ENCODE measurements at regions not wholly inside any gene's neighbourhood (a gene's known extent, or its start where the extent isn't known, plus 50 kb on each side); places are given as distances from the start of the nearest gene placed in this dataset.
"Not testable (repeated sequence)": the region's sequence is repeated elsewhere in the genome, so short reads cannot be mapped to it uniquely, and the experiment has no call there.

DNA sequence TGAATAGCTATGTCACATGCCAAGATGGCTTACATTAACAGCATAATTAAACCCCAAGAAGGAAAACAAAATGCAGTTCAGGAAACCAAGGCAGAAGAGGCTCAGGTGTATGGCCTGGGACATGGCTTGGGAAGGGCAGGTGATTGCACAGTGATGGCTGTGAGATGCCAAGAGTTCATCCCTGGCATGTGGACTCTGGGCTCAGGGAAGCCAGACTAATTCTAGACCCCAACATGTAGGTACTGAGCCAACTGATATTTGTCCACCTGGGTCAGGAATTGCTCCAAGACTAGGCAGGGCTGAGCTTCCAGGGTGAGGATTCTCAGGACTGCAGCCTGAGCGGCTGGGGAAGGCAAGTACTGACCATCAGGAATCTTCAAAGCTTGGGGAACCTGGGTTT lies 218.4 kb upstream of the PIK3R1 start:
- intact Hi-C loops (cut with DNase I): no loop called here
- no peak for DNase-seq

DNA sequence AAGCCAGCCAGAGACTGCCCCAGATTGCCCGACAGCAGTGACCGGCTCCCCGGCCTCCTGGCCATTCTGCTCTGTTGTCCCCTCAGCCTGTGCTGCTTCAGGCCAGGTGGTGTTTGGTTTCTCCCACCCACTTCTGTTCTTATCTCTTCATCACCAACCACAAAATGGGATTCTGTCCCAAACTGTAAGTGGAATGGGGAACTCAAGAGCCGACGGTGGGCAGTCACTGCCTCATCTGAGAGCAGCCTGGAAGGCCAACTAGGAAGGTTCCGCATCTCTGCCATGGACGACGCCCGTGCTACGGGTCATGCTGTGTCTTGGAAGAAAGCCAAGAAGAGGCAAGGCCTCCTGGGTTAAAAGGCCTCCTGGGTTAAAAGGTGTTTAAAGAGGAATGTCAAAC lies 219.0 kb upstream of the PIK3R1 start:
- peak in 1 of 10 donors; percentile 74 for DNase-seq
- intact Hi-C loops (cut with DNase I): no loop called here

DNA sequence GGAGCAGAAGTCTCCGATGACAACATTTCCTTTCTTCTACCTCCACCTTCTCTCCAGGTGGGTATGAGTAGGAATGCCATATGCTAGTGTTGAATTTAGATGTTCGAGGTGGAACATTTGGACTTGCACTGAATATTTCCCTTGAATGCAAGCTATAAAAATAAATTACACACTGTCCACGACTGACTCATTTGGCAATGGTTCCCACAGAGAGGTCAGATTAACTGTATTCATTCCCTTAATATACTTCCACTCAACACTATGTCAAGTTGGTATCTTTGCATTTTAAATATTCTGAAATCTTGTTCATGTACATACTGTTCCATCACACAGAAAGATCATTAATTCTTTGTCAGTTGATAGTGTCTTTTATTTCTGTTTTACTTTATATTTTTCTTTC lies 222.6 kb upstream of the PIK3R1 start:
- no peak for DNase-seq
- intact Hi-C loops (cut with DNase I): no loop called here

DNA sequence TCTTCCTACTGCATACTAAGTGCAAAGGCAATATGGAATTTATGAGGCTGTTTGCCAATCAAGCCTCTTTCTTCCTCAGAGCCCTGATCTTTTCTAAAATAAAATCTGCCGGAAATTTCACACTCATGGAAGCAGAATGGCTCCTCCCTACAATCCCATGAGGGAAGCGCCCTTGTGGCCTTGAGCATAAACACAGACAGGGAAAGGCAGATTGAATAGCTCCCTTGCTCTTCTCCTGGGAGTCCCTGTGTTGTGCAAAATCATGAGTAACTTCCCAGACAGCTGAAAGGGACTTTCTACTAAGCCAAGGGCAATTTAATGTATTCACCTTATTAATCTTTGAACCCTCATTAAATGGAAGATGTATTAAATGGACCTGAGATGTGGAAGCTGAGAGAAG lies 226.1 kb upstream of the PIK3R1 start:
- intact Hi-C loops (cut with DNase I): no loop called here
- DNase-seq: no peak

DNA sequence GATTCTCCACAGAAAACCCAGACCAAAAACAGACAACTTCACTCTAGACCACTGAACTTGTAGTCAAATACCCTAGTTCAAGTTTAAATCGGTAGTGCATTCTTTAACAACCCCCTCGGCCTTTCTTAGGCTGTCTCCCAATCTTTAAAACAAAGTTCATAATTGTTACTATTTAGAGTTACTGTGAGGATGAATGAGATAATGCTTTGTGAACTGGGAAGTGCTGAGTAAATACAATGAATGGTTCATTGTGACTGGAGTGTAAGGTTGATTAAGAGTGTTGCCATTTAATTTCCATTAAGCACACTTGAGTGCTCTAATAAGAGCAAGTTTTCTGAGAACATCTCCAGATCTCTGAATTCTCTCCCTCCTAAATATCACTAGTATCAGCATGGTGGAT lies 228.8 kb upstream of the PIK3R1 start:
- intact Hi-C loops (cut with DNase I): no loop called here
- DNase-seq: no peak

DNA sequence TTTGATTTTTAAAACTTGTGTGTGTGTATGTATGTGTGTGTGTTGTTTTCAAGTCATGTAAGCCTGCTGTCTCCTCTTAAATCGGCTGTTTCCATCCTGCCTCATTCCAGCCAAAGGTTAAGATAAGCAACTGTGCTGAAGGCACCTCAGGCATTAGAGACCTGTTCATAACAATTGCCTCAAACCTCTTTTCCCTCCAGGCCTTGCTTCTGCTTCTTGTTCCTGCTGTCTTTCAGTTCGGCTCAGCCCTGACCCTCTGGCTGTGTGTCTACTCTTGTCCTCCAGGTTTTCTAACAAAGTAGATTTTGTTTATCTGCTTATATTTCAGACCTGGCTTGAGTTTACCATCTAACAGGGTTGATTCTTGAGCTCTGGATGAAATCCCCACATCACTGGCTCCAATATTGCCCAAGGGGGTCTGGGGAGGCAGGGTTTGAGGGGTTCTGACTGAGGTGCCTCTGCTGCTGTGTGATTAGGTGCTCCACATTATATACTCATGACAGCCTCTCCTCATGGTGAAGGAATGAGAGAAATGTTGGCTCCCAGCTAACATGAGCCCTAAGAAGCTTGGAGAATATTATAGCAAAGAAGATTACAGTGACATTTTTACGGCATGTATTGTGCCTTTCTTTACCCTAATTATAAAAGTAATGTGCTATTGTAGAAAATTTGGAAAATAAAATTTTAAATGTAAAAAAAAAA lies 229.7 kb upstream of the PIK3R1 start:
- DNase-seq: no peak
- intact Hi-C loops (cut with DNase I): no loop called here

DNA sequence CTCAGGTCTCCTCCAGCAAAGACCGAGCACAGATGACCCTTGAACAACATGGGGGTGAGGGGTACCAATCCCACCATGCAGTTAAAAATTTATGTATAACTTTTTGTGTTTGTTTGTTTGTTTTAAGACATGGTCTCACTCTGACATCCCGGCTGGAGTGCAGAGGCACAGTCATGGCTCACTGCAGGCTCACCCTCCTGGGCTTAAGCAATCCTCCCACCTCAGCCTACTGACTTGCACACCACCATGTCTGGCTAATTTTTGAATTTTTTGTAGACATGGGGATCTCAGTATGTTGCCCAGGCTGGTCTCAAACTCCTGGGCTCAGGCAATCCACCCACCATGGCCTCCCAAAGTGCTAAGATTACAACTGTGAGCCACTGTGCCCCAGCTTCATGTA lies 231.0 kb upstream of the PIK3R1 start:
- intact Hi-C loops (cut with DNase I): no loop called here
- no peak for DNase-seq

DNA sequence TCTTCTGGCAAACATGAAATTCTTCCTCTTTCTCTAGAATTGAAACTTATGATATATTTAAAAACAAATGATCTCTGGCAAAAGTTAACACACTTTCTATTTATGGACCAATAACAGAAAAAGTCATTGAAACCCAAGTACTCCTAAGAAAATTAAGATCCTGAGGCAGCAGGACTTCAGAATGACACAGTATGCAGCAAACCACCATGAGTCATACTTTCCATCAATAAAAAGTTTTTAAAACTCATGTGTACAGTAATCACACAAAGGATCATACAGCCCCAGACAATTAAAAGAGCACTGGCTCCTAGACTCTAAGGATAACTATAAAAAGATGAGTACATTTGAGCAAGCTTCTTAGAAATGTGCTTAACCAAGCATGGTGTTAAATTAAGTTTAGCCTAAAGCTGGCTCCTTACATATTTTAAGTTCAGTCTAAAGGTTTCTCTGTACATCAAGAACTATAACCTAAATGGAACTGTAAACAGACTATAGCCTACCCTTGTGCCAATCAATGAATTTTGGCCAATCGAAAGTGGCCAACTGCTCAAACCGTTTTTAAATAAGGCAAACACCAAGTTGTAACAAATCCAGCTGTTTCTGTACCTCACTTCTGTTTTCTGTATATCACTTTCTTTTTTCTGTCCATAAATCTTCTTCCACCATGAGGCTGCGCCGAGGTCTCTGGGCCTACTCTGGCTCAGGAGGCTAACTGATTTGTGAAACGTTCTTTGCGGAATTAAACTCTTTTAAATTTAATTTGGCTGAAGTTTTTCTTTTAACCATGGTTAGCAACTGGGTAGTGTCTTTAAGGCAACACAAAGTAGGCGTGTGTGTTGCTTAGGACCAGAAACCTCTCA lies 232.1 kb upstream of the PIK3R1 start:
- intact Hi-C loops (cut with DNase I): no loop called here
- DNase-seq: no peak

DNA sequence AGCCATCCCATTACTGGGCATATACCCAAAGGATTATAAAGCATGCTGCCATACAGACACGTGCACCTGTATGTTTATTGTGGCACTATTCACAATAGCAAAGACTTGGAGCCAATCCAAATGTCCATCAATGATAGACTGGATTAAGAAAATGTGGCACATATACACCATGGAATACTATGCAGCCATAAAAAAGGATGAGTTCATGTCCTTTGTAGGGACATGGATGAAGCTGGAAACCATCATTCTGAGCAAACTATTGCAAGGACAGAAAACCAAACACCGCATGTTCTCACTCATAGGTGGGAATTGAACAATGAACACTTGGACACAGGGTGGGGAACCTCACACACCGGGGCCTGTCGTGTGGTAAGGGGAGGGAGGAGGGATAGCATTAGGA lies 233.4 kb upstream of the PIK3R1 start:
- intact Hi-C loops (cut with DNase I); DNase-seq: not testable (repeated sequence)

DNA sequence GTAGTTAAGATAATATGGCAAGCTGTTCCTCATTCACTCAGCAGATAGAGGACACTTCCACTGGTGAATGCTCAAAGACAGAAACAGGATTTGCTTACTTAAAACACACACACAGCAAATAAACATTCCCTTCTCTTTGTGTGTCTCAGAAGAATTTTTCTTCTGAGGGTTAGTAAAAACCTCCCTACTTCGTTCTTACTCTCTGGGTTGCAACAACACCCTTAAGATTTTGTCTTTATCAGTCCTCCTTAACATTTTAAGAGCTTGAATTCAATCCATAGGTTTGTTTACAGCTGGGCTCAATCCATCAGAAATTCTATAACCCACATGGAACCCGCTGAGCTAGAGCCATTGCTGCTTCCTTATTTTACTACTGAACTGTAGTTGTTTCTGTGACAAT lies 237.4 kb upstream of the PIK3R1 start:
- intact Hi-C loops (cut with DNase I): no loop called here
- DNase-seq: no peak

DNA sequence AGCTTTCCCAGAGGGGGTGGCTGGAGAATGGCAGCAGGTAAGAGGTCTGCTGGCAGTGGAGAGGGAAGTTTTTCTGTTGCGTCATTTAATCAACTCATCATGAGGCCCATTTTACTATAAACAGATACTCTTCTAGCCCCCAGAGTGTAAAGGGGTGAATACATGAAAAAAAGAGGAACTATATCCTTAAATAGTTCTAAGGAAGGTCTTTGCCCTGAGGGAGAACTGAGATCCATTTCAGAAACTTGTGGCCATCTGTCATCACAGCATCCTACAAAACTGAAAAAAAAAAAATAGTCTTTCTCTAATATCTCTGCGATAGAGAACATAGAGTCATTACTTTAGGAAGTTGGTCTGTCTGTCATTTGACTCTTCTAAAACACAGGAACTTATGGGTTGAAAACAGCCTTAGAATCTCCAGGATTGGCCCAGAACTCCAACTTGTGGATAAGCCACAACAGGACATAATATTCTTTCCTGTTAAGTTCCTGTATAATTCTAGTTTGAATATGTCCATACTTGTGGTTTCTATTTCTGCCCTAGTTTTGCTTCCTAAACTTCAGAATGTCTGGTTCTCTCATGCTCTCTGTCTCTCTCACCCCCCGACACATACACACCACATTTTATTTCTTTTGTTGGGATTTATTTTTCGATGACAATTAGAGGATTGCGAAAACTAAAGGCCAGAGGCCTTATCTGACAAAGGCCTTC lies 238.5 kb upstream of the PIK3R1 start:
- no peak for DNase-seq

DNA sequence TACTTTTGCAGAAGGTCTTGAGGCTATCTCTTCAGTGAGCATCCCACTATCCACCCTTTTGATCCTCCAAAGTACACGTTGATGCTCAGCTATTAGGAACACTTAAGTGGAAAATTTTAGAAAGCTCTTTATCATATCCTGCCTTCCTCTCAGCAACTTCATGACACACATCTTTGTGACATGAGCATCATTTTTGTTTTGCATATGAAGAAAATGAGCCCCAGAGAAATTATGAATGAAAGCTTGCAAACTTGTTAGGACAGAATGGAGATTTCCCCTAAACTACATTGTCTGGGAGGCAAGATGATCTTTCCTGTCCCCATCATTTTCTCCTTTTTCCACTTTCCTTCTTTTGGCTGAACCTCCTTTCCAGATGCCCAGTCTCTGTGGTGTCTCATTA lies 239.4 kb upstream of the PIK3R1 start:
- intact Hi-C loops (cut with DNase I): no loop called here

More for the DNA sequence above, 238.5 kb upstream of the PIK3R1 start:
- intact Hi-C loops (cut with DNase I): no loop called here

DNA sequence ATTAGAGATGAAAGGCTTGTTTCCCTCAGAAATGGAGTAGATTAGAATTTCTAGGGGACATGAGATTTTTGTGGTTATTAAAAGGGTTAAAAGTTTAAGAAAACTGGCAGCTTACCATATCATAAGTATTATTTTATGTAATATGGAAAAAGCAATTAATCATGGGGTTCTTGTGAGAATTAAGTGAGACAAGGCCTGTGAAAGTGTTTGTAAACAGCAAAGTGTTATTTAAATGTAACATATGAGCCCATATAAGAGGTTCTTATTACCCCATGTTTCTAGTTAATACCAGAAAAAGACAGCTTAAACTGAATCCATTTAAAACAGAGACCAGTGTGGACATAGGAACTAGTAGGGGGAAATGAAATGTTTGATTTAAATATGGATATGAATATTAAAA lies 241.1 kb upstream of the PIK3R1 start:
- intact Hi-C loops (cut with DNase I): no loop called here
- no peak for DNase-seq

More for the DNA sequence above, 239.4 kb upstream of the PIK3R1 start:
- no peak for DNase-seq

DNA sequence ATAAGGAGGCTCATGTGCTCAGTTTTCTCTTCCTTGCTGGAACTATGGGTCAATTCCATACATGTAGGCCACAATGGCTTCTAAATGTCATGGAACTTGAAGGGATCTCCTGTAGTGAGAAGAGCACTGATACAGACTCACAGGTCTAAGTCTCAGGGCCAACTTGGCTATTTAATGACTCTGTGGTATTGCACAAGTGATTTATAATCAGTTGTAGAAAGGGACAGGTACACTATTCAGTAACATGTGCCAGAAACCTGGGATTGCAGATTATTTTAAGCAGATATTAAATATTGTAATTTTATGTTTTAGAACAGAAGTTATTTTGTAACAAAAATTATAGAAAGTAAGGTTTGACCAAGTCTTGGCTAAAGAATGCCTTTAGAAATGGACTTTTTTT lies 241.5 kb upstream of the PIK3R1 start:
- DNase-seq: no peak
- intact Hi-C loops (cut with DNase I): no loop called here

DNA sequence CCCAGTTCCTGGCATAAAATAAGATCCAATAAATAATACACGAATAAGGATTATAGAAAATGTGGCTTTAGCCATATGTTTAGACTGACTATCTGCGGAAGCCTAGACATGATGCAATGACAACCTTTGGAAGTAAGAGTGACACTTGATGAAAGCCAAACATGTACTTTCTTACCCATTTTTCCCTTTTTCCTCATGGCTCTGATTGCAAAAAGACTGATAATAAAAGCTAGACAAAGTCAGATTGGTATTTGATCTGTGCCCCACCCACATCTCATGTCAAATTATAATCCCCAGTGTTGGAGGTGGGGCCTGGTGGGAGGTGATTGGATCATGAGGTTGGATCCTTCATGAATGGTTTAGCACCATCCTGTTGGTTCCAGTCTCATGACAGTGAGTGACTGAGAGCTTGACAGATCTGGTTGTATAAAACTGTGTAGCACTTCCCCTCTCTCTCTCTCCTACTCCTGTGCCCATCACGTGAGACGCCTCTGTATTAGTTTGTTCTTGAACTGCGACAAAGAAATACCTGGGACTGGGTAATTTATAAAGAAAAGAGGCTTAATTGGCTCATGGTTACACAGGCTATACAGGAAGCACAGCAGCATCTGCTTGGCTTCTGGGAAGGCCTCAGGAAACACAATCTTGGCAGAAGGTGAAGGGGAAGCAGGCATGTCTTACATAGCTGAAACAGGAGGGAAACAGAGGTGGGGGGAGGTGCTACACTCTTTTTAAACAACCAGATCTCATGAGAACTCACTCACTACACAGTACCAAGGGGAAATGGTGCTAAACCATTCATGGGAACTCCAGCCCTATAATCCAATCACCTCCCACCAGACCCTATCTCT lies 243.4 kb upstream of the PIK3R1 start:
- DNase-seq: no peak
- intact Hi-C loops (cut with DNase I): no loop called here

DNA sequence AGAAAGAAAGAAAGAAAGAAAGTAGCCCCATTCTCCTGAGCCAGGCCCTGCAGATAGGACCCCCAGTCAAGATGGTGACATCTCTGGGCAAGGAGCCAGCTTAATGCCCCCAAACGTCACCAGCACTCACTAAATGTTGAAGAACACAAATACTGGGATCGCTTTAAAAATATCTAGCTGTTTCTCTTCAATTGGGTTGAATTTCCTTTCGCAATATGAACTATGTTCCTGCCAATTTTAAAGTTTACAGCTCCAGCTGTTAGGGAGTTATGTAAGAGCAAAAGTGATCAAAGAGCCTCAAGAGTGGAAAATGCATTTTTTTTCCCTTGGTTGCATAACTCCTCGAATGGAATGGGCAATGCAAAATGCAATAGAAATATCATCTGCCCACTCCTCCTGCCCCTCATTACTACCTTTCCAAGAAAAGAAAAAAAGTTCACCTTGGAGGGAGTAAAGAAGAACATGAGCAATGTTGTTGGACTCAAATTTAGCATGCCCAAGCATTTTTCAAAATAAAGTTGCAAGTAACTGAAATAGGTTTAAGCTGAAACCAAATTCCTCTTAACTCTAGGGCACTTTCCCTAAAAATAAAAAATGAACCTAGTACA lies 244.2 kb upstream of the PIK3R1 start:
- DNase-seq: no peak
- intact Hi-C loops (cut with DNase I): no loop called here

DNA sequence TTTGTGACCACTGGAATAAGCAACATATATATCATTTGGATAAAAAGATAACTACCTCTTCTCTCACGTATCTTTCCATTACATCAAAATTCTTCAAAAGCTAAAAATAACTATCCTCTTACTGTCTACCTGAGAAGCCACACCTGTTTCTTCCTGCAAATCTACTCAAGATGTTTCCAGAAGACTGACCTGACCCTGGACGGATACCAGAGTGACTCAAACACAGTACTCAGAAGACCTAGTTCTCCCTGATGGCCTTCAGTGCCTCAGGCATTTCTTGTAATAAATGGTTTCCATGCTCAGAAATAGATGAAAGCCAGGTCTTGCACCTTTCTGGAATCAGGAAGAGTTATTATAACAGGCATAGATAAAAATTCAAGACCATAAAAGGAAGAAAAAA lies 245.9 kb upstream of the PIK3R1 start:
- no peak for DNase-seq
- intact Hi-C loops (cut with DNase I): no loop called here

DNA sequence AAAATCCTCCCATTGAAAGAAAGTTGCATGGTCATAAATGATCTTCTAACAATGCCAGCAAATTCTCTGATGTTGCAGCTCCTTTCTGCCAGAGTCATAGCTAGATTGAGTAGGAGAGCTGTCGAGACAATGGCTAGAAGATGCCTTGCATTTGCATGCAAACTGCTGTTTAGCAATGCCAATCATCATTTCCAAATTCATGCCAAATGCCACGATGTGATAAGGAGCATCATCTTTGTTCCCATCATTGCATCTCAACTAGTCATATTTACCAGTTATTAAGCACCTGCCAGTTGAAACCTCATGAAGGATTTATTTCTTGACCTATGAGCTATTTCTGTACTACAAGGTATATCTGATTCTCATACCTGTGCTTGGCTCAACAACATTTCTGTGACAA lies 246.4 kb upstream of the PIK3R1 start:
- DNase-seq: no peak
- intact Hi-C loops (cut with DNase I): no loop called here

DNA sequence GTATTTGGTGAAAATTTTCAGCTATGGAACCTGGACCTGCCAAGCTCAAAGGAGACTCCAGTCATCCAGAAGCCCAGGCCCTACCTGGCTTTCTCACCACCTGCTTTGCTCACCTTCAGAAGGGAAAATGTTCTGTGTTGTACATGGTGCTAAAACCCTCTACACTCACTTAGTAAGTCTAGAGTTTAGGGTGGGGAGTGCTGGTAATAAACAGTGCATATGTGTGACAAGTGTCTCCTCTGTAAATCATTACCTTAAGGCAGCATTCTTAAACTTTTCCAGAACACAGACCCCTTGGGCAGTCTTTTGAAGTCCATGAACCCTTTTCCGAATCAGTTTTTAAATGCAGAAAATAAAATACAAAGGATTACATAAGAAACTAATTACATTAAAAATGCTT lies 248.8 kb upstream of the PIK3R1 start:
- intact Hi-C loops (cut with DNase I): no loop called here

DNA sequence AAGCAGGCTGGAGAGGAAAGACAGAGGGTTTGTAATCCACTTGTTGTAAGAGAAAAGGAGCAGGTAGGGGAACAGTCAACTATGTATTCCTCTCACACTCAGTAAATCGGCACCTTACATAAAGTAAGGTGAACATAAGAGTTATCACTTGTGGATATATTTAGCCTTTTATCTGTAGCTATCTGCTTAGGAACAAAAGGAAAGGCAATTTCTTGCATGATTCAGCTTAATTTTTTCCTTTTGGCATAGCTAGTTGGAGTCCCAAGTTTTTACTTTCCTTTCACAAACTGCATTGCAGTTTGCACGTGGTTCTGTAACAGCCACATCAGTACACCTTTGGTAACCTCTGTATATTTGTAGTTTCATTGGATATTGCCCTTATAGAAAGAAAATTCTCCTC lies 250.9 kb upstream of the PIK3R1 start:
- no peak for DNase-seq
- intact Hi-C loops (cut with DNase I): no loop called here

More for the DNA sequence above, 248.8 kb upstream of the PIK3R1 start:
- DNase-seq: no peak

Data from posterior cingulate gyrus (tissue), 11 donors.